Activated CD8-positive, alpha-beta memory T cell treated with anti-CD3 and anti-CD28 coated beads for 48 hours (primary cell): ENCODE measurements at regions not wholly inside any gene's neighbourhood (a gene's known extent, or its start where the extent isn't known, plus 50 kb on each side); places are given as distances from the start of the nearest gene placed in this dataset.
"Not testable (repeated sequence)": the region's sequence is repeated elsewhere in the genome, so short reads cannot be mapped to it uniquely, and the experiment has no call there.

ENCODE experiments used
- DNase-seq, 3 experiments: peaks; one replicate each; pipeline ENCODE4 v3.0.0-alpha.2; 2020; ENCODE audit warnings: low read depth in 2 of 3, low spot score in 2 of 3

- DNase-seq = no peak
Measured at GRCh38 chr22:26957897-26958296, 300.5 kb downstream of the MIAT start.

- no peak for DNase-seq
Measured at GRCh38 chr22:26958378-26958777, 301.0 kb downstream of the MIAT start.

GRCh38 chr22:26964642-26965041 is 307.3 kb downstream of the MIAT start:
- no peak for DNase-seq

- DNase-seq = no peak
Measured at GRCh38 chr22:26967282-26967681, 309.9 kb downstream of the MIAT start.

- no peak for DNase-seq
Measured at GRCh38 chr22:26968859-26969523, 311.6 kb downstream of the MIAT start.

GRCh38 chr22:26970809-26971394 is 313.5 kb downstream of the MIAT start:
- DNase-seq = no peak

- DNase-seq = no peak
Measured at GRCh38 chr22:26972286-26972685, 314.9 kb downstream of the MIAT start.

- not testable (repeated sequence) for DNase-seq
Measured at GRCh38 chr22:26972915-26973314, 315.5 kb downstream of the MIAT start.

- DNase-seq = no peak
Measured at GRCh38 chr22:26974034-26974433, 316.6 kb downstream of the MIAT start.

GRCh38 chr22:26974914-26975803 is 317.8 kb downstream of the MIAT start:
- no peak for DNase-seq

GRCh38 chr22:26975865-26976264 is 318.5 kb downstream of the MIAT start:
- DNase-seq = no peak

GRCh38 chr22:26977741-26978376 is 320.5 kb downstream of the MIAT start:
- no peak for DNase-seq

- DNase-seq = no peak
Measured at GRCh38 chr22:26979294-26979693, 321.9 kb downstream of the MIAT start.

- no peak for DNase-seq
Measured at GRCh38 chr22:26981111-26981510, 323.7 kb downstream of the MIAT start.

GRCh38 chr22:26981541-26981940 is 324.2 kb downstream of the MIAT start:
- no peak for DNase-seq

GRCh38 chr22:26983311-26983710 is 325.9 kb downstream of the MIAT start:
- DNase-seq = no peak

- no peak for DNase-seq
Measured at GRCh38 chr22:26985206-26985605, 327.8 kb downstream of the MIAT start.

GRCh38 chr22:26985931-26986782 is 328.8 kb downstream of the MIAT start:
- no peak for DNase-seq

GRCh38 chr22:26986884-26987283 is 329.5 kb downstream of the MIAT start:
- no peak for DNase-seq

GRCh38 chr22:26990503-26991189 is 333.3 kb downstream of the MIAT start:
- no peak for DNase-seq
